DMS153 treated with DMSO at 0.1 percent for 48 hours (cell line): ENCODE measurements at regions not wholly inside any gene's neighbourhood (a gene's known extent, or its start where the extent isn't known, plus 50 kb on each side); places are given as distances from the start of the nearest gene placed in this dataset.
"Not testable (repeated sequence)": the region's sequence is repeated elsewhere in the genome, so short reads cannot be mapped to it uniquely, and the experiment has no call there.

Source experiments
- DNase-seq: peaks from one replicate; lab custom pipeline; 2025; ENCODE audit not compliant: unreplicated experiment; lab: John Stamatoyannopoulos, UW

DNA sequence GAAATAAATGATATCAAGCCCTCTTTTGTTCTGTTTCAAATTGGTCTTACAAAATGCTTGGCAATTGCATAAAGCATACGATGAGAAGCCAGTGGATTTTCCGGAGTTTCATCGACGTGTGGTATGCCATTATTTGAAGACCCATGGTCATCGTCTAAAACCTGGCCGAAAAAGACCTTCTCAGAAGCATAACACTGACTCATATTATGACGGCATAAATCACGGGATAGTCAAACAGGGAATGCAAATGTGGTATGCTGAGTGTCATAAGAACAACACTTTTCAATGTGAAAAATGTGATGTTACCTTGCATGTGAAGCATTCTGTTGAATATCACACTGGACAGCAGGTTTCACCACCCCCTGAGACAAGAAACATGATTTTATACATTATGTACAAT, 695.2 kb downstream of the GRXCR1 start:
- no peak for DNase-seq

DNA sequence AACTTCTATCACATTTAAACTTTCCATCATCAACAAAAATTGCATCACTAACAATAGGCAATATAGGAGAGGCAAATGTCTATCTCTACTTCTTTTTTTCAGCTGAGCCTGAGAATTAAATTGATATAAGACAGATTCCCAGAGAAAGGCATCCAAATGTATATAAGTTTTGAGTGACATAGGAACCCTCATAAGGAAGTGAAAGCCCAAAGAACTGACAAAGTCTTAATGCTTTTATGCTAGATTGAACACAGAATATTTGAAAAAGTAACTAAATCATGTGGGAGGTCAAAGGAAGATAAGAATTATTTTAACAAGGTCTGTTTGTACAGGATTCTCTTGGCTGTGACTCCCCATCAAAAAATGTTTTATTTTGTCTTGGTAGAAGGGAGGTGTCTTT, 714.9 kb downstream of the GRXCR1 start:
- no peak for DNase-seq

GRCh38 chr4:43607827-43608461, 715.4 kb downstream of the GRXCR1 start:
- DNase-seq = no peak

DNA sequence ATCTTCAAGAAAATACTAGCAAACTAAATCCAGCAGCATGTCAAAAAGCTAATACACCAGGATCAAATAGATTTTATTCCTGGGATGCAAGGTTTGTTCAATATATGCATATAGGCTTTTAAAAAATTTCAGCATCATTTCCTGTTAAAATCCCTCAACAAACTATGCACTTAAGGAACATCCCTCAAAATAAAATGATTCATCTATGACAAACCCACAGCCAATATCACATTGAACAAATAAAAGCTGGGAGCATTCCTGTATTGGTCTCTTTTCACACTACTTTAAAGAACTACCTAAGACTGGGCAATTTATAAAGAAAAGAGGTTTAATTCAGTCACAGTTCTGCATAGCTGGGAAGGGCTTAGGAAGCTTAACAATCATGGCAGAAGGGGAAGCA, 726.7 kb downstream of the GRXCR1 start:
- DNase-seq = no peak

DNA sequence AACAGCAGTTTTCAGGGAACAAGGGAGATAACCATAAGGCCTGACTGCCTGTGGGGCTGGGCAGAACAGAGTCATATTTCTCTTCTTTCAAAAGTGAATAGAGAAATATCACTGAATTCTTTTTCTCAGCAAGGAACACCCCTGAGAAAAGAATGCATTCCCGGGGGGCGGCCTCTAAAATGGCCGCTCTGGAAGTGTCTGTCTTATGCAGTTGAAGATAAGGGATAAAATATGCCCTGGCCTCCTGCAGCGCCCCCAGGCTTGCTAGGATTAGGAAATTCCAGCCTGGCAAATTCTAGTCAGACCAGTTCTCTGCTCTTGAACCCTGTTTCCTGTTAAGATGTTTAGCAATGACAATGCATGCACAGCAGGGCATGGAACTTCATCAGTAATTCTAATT, 745.4 kb downstream of the GRXCR1 start:
- not testable (repeated sequence) for DNase-seq

DNA sequence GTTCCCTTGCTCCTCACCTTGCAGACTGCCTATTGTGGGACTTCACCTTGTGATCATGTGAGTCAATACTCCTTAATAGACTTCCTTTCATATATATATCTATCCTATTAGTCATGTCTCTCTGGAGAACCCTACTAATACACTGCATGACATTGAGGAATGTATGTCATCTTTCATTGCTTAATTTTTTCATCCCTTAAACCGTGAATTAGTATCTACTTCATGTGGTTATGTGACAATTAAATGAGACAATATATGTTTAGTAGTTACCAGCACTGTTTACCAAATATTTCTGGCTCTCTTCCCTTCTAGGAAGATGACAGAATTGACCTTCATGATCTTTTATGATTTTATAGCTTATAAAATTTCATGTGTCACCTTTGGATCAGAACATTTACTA, 759.5 kb downstream of the GRXCR1 start:
- no peak for DNase-seq

DNA sequence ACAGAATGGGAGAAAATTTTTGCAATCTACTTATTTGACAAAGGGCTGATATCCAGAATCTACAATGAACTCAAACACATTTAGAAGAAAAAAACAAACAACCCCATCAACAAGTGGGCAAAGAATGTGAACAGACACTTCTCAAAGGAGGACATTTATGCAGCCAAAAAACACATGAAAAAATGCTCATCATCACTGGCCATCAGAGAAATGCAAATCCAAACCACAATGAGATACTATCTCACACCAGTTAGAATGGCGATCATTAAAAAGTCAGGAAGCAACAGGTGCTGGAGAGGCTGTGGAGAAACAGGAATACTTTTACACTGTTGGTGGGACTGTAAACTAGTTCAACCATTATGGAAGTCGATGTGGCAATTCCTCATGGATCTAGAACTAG, 767.0 kb downstream of the GRXCR1 start:
- not testable (repeated sequence) for DNase-seq

GRCh38 chr4:43672265-43672885, 776.2 kb downstream of the KCTD8 start:
- not testable (repeated sequence) for DNase-seq

- no peak for DNase-seq
These were observed 768.2 kb downstream of the KCTD8 start for GRCh38 chr4:43680421-43680820.

- DNase-seq = no peak
These were observed 766.1 kb downstream of the KCTD8 start for GRCh38 chr4:43682551-43682950.

DNA sequence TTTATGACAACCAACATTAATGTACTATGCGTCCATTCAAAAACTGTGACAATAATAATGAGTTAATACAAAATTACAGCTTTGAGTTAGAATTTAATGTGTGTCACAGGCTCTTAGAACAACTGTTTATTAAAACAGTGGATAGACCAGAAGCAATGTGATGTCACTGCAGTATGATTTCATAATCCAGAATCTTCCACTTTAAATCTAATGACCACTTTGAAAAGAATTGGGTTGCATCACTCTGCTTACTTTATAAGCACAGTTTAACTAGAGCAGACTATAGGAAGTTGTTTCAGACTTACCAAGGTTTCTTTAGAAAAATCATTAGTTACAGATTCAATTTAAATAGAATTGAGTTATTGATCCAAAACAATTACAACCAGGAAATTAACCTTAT, 758.5 kb downstream of the KCTD8 start:
- DNase-seq = no peak

DNA sequence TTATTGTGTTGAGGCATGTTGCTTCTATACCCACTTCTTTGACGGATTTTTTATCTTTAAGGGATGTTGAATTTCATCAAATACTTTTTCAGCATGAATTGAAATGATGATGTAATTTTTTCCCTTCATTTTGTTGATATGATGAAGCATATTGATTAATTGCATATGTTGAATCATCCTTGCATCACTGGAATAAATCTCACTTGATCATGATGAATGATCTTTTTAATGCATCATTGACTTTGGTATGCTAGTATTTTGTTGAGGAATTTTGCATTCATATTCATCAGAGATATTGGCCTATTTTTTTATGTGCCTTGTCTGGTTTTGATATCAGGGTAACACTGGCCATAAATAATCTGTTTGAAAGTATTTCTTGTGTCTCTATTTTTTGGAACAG, 754.7 kb downstream of the KCTD8 start:
- no peak for DNase-seq

DNA sequence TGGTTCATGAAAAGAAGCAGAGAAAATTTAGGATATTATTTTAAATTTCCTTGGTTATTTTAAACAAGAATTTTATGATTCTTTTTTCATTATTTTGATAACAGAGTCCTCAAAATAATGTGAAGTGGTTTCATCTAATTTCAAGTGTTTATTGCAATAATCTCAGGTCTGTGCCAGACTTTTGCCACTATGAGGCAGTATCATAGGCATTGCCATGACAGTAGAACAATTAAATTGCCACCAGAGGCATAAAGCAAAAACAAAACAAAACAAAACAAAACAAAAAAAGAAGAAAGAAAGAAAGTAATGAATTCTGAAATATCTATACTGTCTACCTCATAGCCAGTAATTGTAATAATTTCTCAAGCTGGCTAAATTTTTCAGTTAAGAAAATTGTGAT, 739.2 kb downstream of the KCTD8 start:
- DNase-seq = no peak

- DNase-seq = no peak
These were observed 731.8 kb downstream of the KCTD8 start for GRCh38 chr4:43716721-43717395.

- no peak for DNase-seq
These were observed 730.2 kb downstream of the KCTD8 start for GRCh38 chr4:43718369-43718768.

DNA sequence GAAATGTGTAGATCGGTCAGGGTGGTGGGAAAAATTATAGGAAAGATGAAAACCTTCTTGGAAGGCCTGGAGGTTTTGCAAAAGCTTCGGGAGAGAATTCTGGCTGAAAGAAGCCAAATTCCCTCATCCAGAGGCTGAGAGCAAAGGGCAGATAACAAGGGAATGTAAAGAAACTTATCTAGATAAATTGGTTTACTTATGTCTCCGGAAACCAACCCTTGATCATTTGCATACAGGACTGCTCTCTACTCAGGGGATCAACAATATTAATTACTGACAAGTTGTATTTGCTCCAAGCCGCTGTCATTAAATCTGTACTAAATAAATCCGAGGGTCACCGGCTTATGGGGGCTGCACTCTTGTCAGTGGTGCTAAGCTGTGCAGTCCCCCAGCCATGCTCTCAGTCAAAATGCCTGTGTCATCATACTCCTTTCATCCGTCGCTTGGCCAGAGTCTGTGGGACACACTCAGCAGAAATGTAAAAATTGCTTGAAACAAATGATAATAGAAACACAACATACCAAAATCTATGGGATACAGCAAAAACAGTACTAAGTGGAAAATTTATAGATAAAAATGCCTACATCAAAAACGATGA, 715.7 kb downstream of the KCTD8 start:
- DNase-seq = no peak

GRCh38 chr4:43742083-43742482, 706.5 kb downstream of the KCTD8 start:
- no peak for DNase-seq

DNA sequence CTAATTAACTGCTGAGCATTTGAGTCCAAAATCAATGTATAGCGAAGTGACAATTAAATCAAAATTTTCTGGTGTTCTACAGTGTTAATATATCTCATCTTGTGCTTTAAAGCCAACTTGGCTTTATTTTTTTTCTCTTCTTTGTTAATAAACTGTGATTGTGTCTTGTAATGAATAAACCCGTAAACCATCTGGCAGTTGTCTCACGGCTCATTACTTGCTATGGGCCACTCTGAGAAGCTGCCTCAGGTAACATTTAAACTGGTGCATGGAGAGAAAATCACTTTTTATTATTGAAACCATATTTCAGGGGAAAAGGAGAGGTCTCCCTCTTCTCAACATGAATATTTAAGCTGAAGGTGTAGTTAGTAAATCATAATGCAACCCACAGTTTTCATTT, 694.0 kb downstream of the KCTD8 start:
- DNase-seq = no peak

- no peak for DNase-seq
These were observed 691.5 kb downstream of the KCTD8 start for GRCh38 chr4:43757147-43757546.

DNA sequence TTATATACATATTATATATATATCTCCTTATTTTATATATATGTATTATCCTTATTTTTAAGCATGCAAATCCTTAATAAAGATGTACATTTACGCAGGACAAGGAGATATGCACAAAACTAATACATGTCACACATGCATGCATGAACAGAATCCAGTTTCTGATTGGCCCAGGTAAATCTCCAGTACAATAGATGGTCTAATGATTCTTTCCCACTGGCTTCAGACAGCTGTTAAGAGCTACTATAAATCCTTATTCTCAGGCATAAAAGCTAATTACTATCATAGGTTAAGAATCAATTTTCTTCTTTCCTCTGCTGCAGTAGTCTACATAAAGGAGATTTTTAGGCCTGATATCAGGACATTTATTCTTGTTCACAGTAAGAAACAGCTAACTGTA, 689.8 kb downstream of the KCTD8 start:
- no peak for DNase-seq

DNA sequence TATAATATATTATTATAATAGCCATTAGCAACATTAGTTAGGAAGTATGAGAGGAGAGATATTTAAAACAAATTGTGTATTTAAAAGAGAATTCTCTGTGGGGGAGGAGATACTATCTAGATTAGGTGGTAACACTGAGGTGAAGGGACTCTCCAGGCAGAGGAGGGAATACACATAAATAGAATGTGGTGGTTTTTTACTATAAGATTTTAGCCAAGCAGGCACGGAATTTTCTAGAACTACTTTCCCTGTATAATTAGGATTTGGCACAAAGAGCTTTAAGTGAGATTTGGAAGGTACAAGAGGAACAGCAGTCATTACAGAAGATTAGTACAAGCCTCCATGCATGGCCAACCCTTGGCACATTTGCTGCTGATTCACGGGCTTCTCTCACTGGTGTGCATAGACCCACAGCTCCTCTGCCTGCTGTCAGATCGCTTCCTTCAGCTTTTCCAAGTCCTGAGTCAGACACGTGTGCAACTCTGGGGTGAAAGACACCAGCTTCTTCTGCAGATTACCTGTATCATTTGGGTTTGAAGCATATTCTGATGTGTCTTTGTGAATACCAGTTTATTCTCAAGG, 685.5 kb downstream of the KCTD8 start:
- DNase-seq = no peak

- DNase-seq = no peak
These were observed 683.1 kb downstream of the KCTD8 start for GRCh38 chr4:43765514-43765913.
